BLaER1 (cell line): ENCODE measurements at regions not wholly inside any gene's neighbourhood (a gene's known extent, or its start where the extent isn't known, plus 50 kb on each side); places are given as distances from the start of the nearest gene placed in this dataset.

Source experiments
- H3K27ac ChIP-seq: shearing (Covaris generic); formaldehyde crosslinking; 2 replicates; pipeline ENCODE4 v1.8.1; 2022
- H3K27me3 ChIP-seq: shearing (Covaris generic); formaldehyde crosslinking; 2 replicates; pipeline ENCODE4 v1.8.1; 2022
- H3K36me3 ChIP-seq: shearing (Covaris generic); formaldehyde crosslinking; 2 replicates; pipeline ENCODE4 v1.8.1; 2022
- H3K4me1 ChIP-seq: shearing (Covaris generic); formaldehyde crosslinking; 2 replicates; pipeline ENCODE4 v1.8.1; 2022
- H3K4me2 ChIP-seq: shearing (Covaris generic); formaldehyde crosslinking; 2 replicates; pipeline ENCODE4 v1.8.1; 2022
- H3K4me3 ChIP-seq: shearing (Covaris generic); formaldehyde crosslinking; 2 replicates; pipeline ENCODE4 v1.8.1; 2022
- H3K9ac ChIP-seq: shearing (Covaris generic); formaldehyde crosslinking; 2 replicates; pipeline ENCODE4 v1.8.1; 2022
- H3K9me3 ChIP-seq: shearing (Covaris generic); formaldehyde crosslinking; 2 replicates; pipeline ENCODE4 v1.8.1; 2022
- H4K20me1 ChIP-seq: shearing (Covaris generic); formaldehyde crosslinking; 2 replicates; pipeline ENCODE4 v1.8.1; 2022
- Cebpa-rat ChIP-seq: shearing (Covaris generic); IDR thresholded peaks from 2 replicates; pipeline ENCODE4 v1.8.1; 2022

GRCh38 chr16:5835876-5836275 lies 738.3 kb upstream of the EEF2KMT start:
- H3K36me3 ChIP-seq = no peaks in the 10 kb centered on the region

GRCh38 chr16:5826332-5826731 lies 728.7 kb upstream of the EEF2KMT start:
- Histone ChIP-seq H3K36me3 (no peaks in the 10 kb centered on the region), H3K27me3 (no peaks in the 10 kb centered on the region), H4K20me1 (no peaks in the 10 kb centered on the region), H3K9ac (no peak overlapping the region), H3K4me2 (no peak overlapping the region), H3K9me3 (no peaks in the 10 kb centered on the region), H3K4me3 (no peak overlapping the region), H3K27ac (no peak overlapping the region), H3K4me1 (no peaks in the 10 kb centered on the region)
- TF ChIP-seq Cebpa-rat = no peak

More at GRCh38 chr16:5835876-5836275, 738.3 kb upstream of the EEF2KMT start:
- Histone ChIP-seq H4K20me1 (no peaks in the 10 kb centered on the region), H3K4me2 (no peak overlapping the region), H3K27ac (no peak overlapping the region), H3K9me3 (no peaks in the 10 kb centered on the region), H3K4me1 (no peaks in the 10 kb centered on the region), H3K9ac (no peak overlapping the region), H3K27me3 (no peaks in the 10 kb centered on the region), H3K4me3 (no peak overlapping the region)
- no peak for TF ChIP-seq Cebpa-rat

- Histone ChIP-seq H3K27me3 (no peaks in the 10 kb centered on the region; the same call in 1 of the 2 replicates), H3K4me1 (no peaks in the 10 kb centered on the region), H3K4me2 (no peak overlapping the region), H3K27ac (no peak overlapping the region), H3K4me3 (no peak overlapping the region), H3K36me3 (no peaks in the 10 kb centered on the region), H4K20me1 (no peaks in the 10 kb centered on the region), H3K9ac (no peak overlapping the region), H3K9me3 (no peaks in the 10 kb centered on the region)
- TF ChIP-seq Cebpa-rat = no peak
These were observed 722.9 kb upstream of the EEF2KMT start for GRCh38 chr16:5820472-5820871.

GRCh38 chr16:5815570-5816237 lies 718.1 kb upstream of the EEF2KMT start:
- H3K9ac ChIP-seq = no peak overlapping the region
- no peak overlapping the region for H3K4me3 ChIP-seq
- TF ChIP-seq Cebpa-rat = no peak
- H3K4me2 ChIP-seq = no peak overlapping the region
- no peak overlapping the region for H3K27ac ChIP-seq
- no peaks in the 10 kb centered on the region for H3K4me1 ChIP-seq
- no peaks in the 10 kb centered on the region for H3K9me3 ChIP-seq
- no peaks in the 10 kb centered on the region for H3K36me3 ChIP-seq
- no peaks in the 10 kb centered on the region; the same call in 1 of the 2 replicates for H3K27me3 ChIP-seq
- no peaks in the 10 kb centered on the region for H4K20me1 ChIP-seq

GRCh38 chr16:5801396-5801795 lies 703.8 kb upstream of the EEF2KMT start:
- no peaks in the 10 kb centered on the region for H3K27me3 ChIP-seq
- H3K9ac ChIP-seq = no peak overlapping the region
- H3K36me3 ChIP-seq = no peaks in the 10 kb centered on the region
- peaks cover 1% of the 10 kb centered on the region; the same call in 1 of the 2 replicates for H3K9me3 ChIP-seq
- H4K20me1 ChIP-seq = no peaks in the 10 kb centered on the region
- TF ChIP-seq Cebpa-rat = no peak
- H3K4me2 ChIP-seq = no peak overlapping the region
- no peaks in the 10 kb centered on the region for H3K4me1 ChIP-seq
- H3K4me3 ChIP-seq = no peak overlapping the region
- H3K27ac ChIP-seq = no peak overlapping the region

GRCh38 chr16:5793556-5793955 lies 696.0 kb upstream of the EEF2KMT start:
- H3K4me1 ChIP-seq = no peaks in the 10 kb centered on the region
- H3K36me3 ChIP-seq = no peaks in the 10 kb centered on the region
- no peak overlapping the region for H3K9ac ChIP-seq
- no peaks in the 10 kb centered on the region for H4K20me1 ChIP-seq
- H3K27me3 ChIP-seq = no peaks in the 10 kb centered on the region
- H3K4me3 ChIP-seq = no peak overlapping the region
- no peak overlapping the region for H3K27ac ChIP-seq
- H3K4me2 ChIP-seq = no peak overlapping the region
- H3K9me3 ChIP-seq = no peaks in the 10 kb centered on the region
- no peak for TF ChIP-seq Cebpa-rat

GRCh38 chr16:5791011-5791657 lies 693.5 kb upstream of the EEF2KMT start:
- no peak for TF ChIP-seq Cebpa-rat

GRCh38 chr16:5790512-5790911 lies 692.9 kb upstream of the EEF2KMT start:
- Histone ChIP-seq H3K4me3 (no peak overlapping the region), H3K9me3 (no peaks in the 10 kb centered on the region), H3K27ac (no peak overlapping the region), H4K20me1 (no peaks in the 10 kb centered on the region), H3K4me1 (no peaks in the 10 kb centered on the region), H3K9ac (no peak overlapping the region), H3K36me3 (no peaks in the 10 kb centered on the region), H3K27me3 (no peaks in the 10 kb centered on the region), H3K4me2 (no peak overlapping the region)
- no peak for TF ChIP-seq Cebpa-rat

More at GRCh38 chr16:5791011-5791657, 693.5 kb upstream of the EEF2KMT start:
- Histone ChIP-seq H3K27me3 (no peaks in the 10 kb centered on the region), H3K4me2 (no peak overlapping the region), H3K27ac (no peak overlapping the region), H3K9ac (no peak overlapping the region), H3K36me3 (no peaks in the 10 kb centered on the region), H4K20me1 (no peaks in the 10 kb centered on the region), H3K4me1 (no peaks in the 10 kb centered on the region), H3K4me3 (no peak overlapping the region), H3K9me3 (no peaks in the 10 kb centered on the region)

GRCh38 chr16:5789033-5789432 lies 691.4 kb upstream of the EEF2KMT start:
- Histone ChIP-seq H3K9ac (no peak overlapping the region), H3K27me3 (no peaks in the 10 kb centered on the region), H3K27ac (no peak overlapping the region), H3K4me2 (no peak overlapping the region), H3K4me1 (no peaks in the 10 kb centered on the region), H3K4me3 (no peak overlapping the region), H4K20me1 (no peaks in the 10 kb centered on the region), H3K36me3 (no peaks in the 10 kb centered on the region), H3K9me3 (peaks cover 7% of the 10 kb centered on the region; the same call in 1 of the 2 replicates)
- TF ChIP-seq Cebpa-rat = no peak

GRCh38 chr16:5781436-5781835 lies 683.8 kb upstream of the EEF2KMT start:
- Histone ChIP-seq H3K4me3 (no peak overlapping the region), H3K27me3 (no peaks in the 10 kb centered on the region), H3K9ac (no peak overlapping the region), H3K27ac (no peak overlapping the region), H4K20me1 (no peaks in the 10 kb centered on the region), H3K9me3 (peaks cover 7% of the 10 kb centered on the region; the same call in 1 of the 2 replicates), H3K36me3 (no peaks in the 10 kb centered on the region), H3K4me2 (no peak overlapping the region), H3K4me1 (no peaks in the 10 kb centered on the region)
- no peak for TF ChIP-seq Cebpa-rat
